IPS-15b (cell line): ENCODE measurements at regions not wholly inside any gene's neighbourhood (a gene's known extent, or its start where the extent isn't known, plus 50 kb on each side); places are given as distances from the start of the nearest gene placed in this dataset.

Source experiments
- H3K27me3 ChIP-seq: one replicate; pipeline ENCODE4 v1.6.1; 2013; ENCODE audit warnings: low read length; ENCODE audit not compliant: control insufficient read depth, insufficient read depth
- H3K36me3 ChIP-seq: one replicate; pipeline ENCODE4 v1.6.1; 2013; ENCODE audit warnings: low read length; ENCODE audit not compliant: control insufficient read depth, insufficient read depth
- H3K4me1 ChIP-seq: one replicate; pipeline ENCODE4 v1.6.1; 2013; ENCODE audit warnings: mild to moderate bottlenecking, low read length; ENCODE audit not compliant: control insufficient read depth, insufficient read depth
- H3K4me3 ChIP-seq: one replicate; pipeline ENCODE4 v1.5.1; 2013; ENCODE audit warnings: low read depth, low read length
- H3K9ac ChIP-seq: one replicate; pipeline ENCODE4 v1.6.1; 2013; ENCODE audit warnings: low read depth, mild to moderate bottlenecking, low read length
- H3K9me3 ChIP-seq: one replicate; pipeline ENCODE4 v1.6.1; 2013; ENCODE audit warnings: mild to moderate bottlenecking, low read length; ENCODE audit not compliant: control insufficient read depth, insufficient read depth

GRCh38 chr7:18336626-18337025 lies 158.9 kb upstream of the HDAC9 start:
- Histone ChIP-seq H3K9me3 (no peaks in the 10 kb centered on the region), H3K4me1 (no peaks in the 10 kb centered on the region), H3K9ac (no peak overlapping the region), H3K27me3 (no peaks in the 10 kb centered on the region), H3K4me3 (no peak overlapping the region), H3K36me3 (no peaks in the 10 kb centered on the region)

- Histone ChIP-seq H3K4me1 (no peaks in the 10 kb centered on the region), H3K9ac (no peak overlapping the region), H3K4me3 (no peak overlapping the region), H3K27me3 (no peaks in the 10 kb centered on the region), H3K36me3 (no peaks in the 10 kb centered on the region), H3K9me3 (no peaks in the 10 kb centered on the region)
Measured at GRCh38 chr7:18337048-18337809, 158.3 kb upstream of the HDAC9 start.

GRCh38 chr7:18338910-18339523 lies 156.5 kb upstream of the HDAC9 start:
- no peaks in the 10 kb centered on the region for H3K27me3 ChIP-seq
- H3K4me3 ChIP-seq = no peak overlapping the region
- no peaks in the 10 kb centered on the region for H3K4me1 ChIP-seq
- no peaks in the 10 kb centered on the region for H3K9me3 ChIP-seq
- H3K36me3 ChIP-seq = no peaks in the 10 kb centered on the region
- no peak overlapping the region for H3K9ac ChIP-seq

GRCh38 chr7:18341756-18342155 lies 153.8 kb upstream of the HDAC9 start:
- H3K9ac ChIP-seq = no peak overlapping the region
- no peaks in the 10 kb centered on the region for H3K4me1 ChIP-seq
- no peaks in the 10 kb centered on the region for H3K9me3 ChIP-seq
- H3K36me3 ChIP-seq = no peaks in the 10 kb centered on the region
- H3K4me3 ChIP-seq = no peak overlapping the region
- H3K27me3 ChIP-seq = no peaks in the 10 kb centered on the region

GRCh38 chr7:18343047-18343446 lies 152.5 kb upstream of the HDAC9 start:
- H3K9me3 ChIP-seq = no peaks in the 10 kb centered on the region
- no peaks in the 10 kb centered on the region for H3K4me1 ChIP-seq
- no peaks in the 10 kb centered on the region for H3K27me3 ChIP-seq
- H3K4me3 ChIP-seq = no peak overlapping the region
- H3K9ac ChIP-seq = no peak overlapping the region
- no peaks in the 10 kb centered on the region for H3K36me3 ChIP-seq

- Histone ChIP-seq H3K36me3 (no peaks in the 10 kb centered on the region), H3K27me3 (no peaks in the 10 kb centered on the region), H3K4me3 (no peak overlapping the region), H3K9ac (no peak overlapping the region), H3K9me3 (no peaks in the 10 kb centered on the region), H3K4me1 (no peaks in the 10 kb centered on the region)
Measured at GRCh38 chr7:18344536-18344935, 151.0 kb upstream of the HDAC9 start.

GRCh38 chr7:18345641-18346234 lies 149.8 kb upstream of the HDAC9 start:
- H3K9ac ChIP-seq = no peak overlapping the region
- no peaks in the 10 kb centered on the region for H3K9me3 ChIP-seq
- no peaks in the 10 kb centered on the region for H3K4me1 ChIP-seq
- no peaks in the 10 kb centered on the region for H3K27me3 ChIP-seq
- no peaks in the 10 kb centered on the region for H3K36me3 ChIP-seq
- no peak overlapping the region for H3K4me3 ChIP-seq

GRCh38 chr7:18347170-18347569 lies 148.4 kb upstream of the HDAC9 start:
- H3K4me3 ChIP-seq = no peak overlapping the region
- no peaks in the 10 kb centered on the region for H3K27me3 ChIP-seq
- H3K36me3 ChIP-seq = no peaks in the 10 kb centered on the region
- no peaks in the 10 kb centered on the region for H3K4me1 ChIP-seq
- H3K9me3 ChIP-seq = no peaks in the 10 kb centered on the region
- no peak overlapping the region for H3K9ac ChIP-seq

- no peak overlapping the region for H3K9ac ChIP-seq
- H3K4me3 ChIP-seq = no peak overlapping the region
- H3K9me3 ChIP-seq = no peaks in the 10 kb centered on the region
- H3K27me3 ChIP-seq = no peaks in the 10 kb centered on the region
- no peaks in the 10 kb centered on the region for H3K36me3 ChIP-seq
- peaks cover 5% of the 10 kb centered on the region for H3K4me1 ChIP-seq
Measured at GRCh38 chr7:18350678-18351077, 144.9 kb upstream of the HDAC9 start.

GRCh38 chr7:18352339-18353255 lies 143.0 kb upstream of the HDAC9 start:
- Histone ChIP-seq H3K4me1 (peaks cover 5% of the 10 kb centered on the region), H3K4me3 (no peak overlapping the region), H3K27me3 (no peaks in the 10 kb centered on the region), H3K9me3 (no peaks in the 10 kb centered on the region), H3K36me3 (no peaks in the 10 kb centered on the region), H3K9ac (no peak overlapping the region)

- peaks cover 5% of the 10 kb centered on the region for H3K4me1 ChIP-seq
- H3K27me3 ChIP-seq = no peaks in the 10 kb centered on the region
- no peak overlapping the region for H3K4me3 ChIP-seq
- no peaks in the 10 kb centered on the region for H3K9me3 ChIP-seq
- H3K9ac ChIP-seq = no peak overlapping the region
- H3K36me3 ChIP-seq = no peaks in the 10 kb centered on the region
Measured at GRCh38 chr7:18353339-18353738, 142.2 kb upstream of the HDAC9 start.
